ENCODE measurements at regions not wholly inside any gene's neighbourhood (a gene's known extent, or its start where the extent isn't known, plus 50 kb on each side); places are given as distances from the start of the nearest gene placed in this dataset.

- no peak for DNase-seq (ENCODE audit: low read depth in 2 of 2)
Observed at GRCh38 chr4:123841447-123842121, 445.0 kb downstream of the SPRY1 start.

- no peak for DNase-seq (ENCODE audit: low read depth in 2 of 2)
Observed at GRCh38 chr4:123843137-123843536, 446.5 kb downstream of the SPRY1 start.

DNA sequence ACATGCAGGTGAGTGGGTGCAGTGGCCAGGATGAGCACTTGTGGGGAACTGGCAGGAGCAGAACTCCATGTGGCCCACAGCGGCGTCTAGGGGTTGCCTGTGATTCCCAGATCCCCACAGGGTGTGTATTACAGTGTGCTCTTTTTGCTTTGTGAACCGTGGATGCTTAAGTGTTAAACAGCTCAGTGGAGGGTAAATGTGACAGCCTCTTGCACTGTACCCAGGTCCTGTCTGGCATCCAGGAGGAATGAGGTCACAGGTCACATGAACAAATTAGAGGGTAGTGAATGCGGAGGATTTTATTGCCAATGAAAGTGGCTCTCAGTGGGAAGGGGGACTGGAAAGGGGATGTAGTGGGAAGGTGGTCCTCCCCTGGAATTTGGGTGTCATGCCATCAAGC is 447.8 kb downstream of the SPRY1 start:
- no peak for DNase-seq (ENCODE audit: low read depth in 2 of 2)

DNA sequence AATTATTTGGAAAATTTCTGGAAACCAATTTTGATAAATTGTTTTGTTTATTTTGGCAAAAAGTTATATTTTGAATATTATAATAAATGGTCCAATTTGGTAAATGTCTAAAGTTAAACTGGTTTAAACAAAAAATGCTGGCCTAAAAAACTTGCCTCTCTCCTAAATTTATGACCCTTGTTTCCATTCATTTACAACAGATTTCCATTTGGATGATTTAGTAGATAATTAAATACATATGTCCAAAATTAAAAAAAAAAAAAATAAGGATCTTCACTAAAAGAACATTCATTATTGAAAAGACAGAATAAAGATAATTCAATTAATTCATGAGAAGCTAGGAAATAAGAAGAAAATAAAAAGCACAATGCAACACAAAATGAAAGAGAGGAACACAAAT is 449.5 kb downstream of the SPRY1 start:
- DNase-seq (ENCODE audit: low read depth in 2 of 2): no peak

GRCh38 chr4:123846561-123846960 is 450.0 kb downstream of the SPRY1 start:
- no peak for DNase-seq (ENCODE audit: low read depth in 2 of 2)

GRCh38 chr4:123848606-123849005 is 452.0 kb downstream of the SPRY1 start:
- no peak for DNase-seq (ENCODE audit: low read depth in 2 of 2)

- no peak for DNase-seq (ENCODE audit: low read depth in 2 of 2)
Observed at GRCh38 chr4:123849495-123849894, 452.9 kb downstream of the SPRY1 start.

- no peak for DNase-seq (ENCODE audit: low read depth in 2 of 2)
Observed at GRCh38 chr4:123851521-123851920, 454.9 kb downstream of the SPRY1 start.

DNA sequence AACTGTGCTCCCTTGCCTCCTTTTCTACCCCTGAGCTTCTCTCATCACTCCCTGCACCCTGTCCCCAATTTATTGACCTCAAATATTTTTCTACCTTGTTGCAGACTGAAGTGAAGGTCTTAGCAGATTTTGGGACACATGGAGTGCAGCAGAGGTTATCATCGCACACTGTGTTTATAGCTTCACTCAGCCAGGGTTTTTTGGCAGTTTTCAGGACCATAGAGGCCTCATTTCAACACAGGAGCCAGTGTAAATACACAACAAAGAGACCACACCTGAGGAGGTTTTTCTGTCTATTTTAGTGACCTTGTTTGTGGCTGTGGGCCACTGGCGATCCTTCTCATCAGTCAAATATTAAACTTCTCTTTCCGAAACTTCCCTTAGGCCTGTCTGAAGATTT is 457.1 kb downstream of the SPRY1 start:
- no peak for DNase-seq (ENCODE audit: low read depth in 2 of 2)

DNA sequence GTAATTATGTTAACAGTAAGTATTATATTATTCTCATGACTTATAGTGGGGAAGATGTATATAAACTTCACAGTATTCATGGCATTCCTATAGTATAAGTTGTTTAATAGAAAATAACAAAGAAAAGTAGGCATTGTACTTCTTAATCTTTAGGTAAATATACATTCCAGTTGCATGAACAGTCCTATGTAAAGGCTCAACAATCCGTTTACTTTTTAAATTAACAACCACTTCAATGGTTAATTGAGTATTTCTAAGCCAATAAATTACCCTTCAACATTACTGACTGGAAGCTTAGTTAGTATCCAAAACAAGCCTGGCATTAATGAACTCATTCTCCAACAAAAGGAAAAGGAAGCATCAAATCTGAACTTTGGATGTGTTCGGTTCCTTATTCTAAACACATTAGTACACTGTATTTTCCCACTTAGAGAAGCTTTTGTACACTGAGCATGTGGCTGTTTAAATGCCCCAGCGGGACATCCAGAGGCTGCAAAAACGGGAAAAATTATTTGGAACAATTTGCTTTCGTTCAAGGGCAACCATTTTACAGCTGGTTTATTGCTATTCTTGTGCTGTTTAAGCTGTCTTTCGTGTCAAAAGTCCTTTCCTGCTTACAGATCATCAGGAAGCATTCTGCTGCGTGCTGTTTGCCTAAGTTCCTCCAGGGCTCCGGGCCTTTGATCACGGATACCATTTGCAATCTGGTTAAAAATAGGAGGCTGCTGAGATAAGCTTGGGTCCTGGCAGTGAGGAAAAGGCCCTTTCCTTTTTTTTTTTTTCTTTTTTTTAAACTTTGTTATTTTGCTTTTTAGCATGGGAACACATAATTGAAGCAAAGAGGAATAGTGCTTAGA is 460.3 kb downstream of the SPRY1 start:
- DNase-seq (ENCODE audit: low read depth in 2 of 2): no peak

GRCh38 chr4:123858465-123858864 is 461.9 kb downstream of the SPRY1 start:
- DNase-seq (ENCODE audit: low read depth in 2 of 2): no peak

DNA sequence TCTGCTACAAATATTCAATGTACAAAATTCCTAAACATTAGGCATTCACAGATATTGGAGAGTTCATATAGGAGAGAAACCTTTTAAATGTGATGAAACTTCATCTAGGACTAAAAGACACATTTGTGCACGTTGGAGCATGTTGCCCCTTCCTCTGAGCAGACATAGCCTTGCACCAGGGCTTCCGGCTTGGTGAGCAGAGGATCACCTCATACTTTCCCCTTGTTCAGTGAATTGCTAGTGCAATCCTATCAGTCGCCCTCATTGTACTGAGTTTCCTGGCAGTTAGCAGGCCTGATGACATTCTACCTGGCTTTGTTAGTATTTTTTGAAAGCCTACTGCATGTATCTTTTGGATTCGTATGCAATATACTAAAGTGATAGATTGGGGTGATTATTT is 466.2 kb downstream of the SPRY1 start:
- DNase-seq (ENCODE audit: low read depth in 2 of 2): no peak

DNA sequence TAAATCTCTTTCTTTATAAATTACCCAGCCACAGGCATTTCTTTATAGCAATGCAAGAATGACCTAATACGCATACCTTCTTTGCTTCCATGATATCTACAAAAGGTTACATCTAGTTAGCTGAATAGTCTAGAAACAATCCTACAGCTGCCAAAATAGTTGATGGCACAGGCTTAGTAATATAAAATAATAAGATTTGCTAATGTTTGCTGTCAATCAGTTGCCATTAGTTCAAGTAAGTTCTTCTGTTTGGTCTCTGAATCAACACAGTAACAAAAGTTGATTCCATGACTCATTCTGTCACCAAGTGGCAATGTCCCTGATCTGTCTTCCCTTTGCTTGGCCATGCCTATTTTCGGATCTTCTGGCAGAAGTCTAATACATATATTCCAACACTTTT is 470.2 kb downstream of the SPRY1 start:
- no peak for DNase-seq (ENCODE audit: low read depth in 2 of 2)

DNA sequence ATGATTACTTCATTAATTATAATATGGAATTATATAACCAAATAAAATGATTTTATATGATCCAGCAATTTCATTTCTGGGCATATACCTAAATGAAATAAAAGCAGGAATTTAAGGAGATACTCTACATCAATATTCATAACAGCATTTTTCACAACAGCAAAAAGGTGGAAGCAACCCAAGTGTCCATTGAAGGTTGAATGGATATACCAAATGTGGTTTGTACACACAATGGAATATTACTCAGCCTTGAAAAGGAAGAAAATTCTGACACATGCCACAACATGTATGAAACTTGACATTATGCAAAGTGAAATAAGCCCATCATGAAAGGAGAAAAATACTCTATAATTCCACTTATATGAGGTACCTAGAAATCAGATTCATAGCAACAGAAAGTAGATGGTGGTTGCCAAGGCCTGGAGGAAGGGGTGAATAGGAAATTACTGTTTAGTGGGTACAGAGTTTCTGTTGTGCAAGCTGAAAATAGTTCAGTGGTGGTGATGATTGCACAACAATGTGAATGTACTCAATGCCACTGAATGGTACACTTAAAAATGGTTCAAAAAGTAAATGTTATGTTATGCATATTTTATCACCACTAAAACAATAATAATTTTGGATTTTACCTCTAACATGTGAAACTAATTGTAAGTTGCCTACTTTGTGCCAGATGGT is 471.5 kb downstream of the SPRY1 start:
- DNase-seq (ENCODE audit: low read depth in 2 of 2): no peak

DNA sequence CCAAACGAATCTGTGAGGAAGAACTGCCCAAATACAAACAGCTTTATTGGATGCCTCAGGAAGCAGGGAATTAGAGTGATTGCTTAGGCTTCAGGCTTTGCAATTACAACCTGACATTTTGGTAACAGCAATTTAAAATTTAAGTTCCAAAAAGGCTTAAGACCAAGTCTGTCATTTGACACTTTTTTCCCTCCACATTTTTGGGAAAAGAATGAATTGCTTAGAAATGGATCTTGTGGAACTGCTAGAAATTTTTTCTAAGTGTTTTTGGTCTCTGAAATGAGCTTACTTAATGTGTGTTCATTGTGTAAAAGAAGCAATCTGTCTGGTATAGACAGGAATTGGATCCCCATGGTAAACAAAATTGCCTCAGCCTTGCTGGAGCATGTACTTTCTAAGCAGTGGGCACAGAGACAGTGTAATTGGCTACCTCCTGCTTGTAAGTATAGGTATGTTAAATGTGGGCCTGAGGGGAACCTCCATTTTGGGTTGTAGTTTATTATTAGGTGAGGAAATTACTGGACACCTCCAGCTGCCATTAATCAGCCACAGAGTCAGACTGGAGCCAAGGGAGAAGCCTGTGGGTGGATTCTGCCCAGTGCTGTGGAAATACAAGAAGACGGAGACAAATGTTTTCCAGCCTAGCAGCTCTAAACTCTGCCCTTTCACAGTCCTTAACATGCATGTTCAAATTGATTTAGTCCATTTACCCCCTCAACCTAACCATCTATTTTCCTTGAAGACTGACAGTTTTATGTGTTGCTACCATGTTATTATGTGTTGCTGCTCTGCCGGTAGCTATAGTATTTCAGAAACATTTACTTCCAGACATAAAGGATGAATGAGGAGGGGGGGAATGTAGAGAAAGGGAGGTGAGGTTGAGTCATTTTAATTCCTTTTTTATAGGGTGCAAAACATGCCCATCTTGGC is 473.0 kb downstream of the SPRY1 start:
- no peak for DNase-seq (ENCODE audit: low read depth in 2 of 2)

DNA sequence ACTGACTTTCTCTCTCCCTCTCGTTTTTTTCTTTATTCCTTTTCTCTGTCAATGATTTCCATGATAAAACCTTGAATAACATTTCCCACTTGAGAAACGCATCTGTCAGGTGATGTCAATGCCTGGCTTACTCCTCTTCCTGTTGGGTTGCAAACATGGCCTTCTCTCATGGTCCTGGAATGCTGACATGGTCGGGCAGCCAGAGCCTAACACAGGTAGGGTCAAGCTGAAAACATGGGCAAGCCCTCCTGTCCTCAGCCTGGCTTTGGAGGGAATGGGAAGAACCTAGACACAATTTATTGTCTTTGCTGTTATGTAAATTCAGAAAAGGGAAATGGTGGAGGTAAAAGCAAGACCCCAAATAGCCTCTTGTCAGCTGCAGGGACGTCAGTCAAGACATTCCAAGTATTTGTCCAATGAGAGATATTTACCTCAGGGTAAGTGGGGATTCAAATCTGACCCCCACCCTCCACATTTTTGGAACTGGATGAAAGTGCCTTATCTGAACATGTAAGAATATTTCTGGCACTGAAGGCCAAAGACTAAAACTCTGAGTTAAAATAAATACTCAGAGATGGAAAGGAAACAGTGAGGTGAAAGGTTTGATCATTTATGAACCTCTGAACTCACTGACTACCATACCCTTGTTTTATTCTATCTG is 473.8 kb downstream of the SPRY1 start:
- DNase-seq (ENCODE audit: low read depth in 2 of 2): no peak

- DNase-seq (ENCODE audit: low read depth in 2 of 2): no peak
Observed at GRCh38 chr4:123871341-123871740, 474.7 kb downstream of the SPRY1 start.

GRCh38 chr4:123874063-123874462 is 477.5 kb downstream of the SPRY1 start:
- no peak for DNase-seq (ENCODE audit: low read depth in 2 of 2)

- DNase-seq (ENCODE audit: low read depth in 2 of 2): no peak
Observed at GRCh38 chr4:123876143-123876542, 479.5 kb downstream of the SPRY1 start.

DNA sequence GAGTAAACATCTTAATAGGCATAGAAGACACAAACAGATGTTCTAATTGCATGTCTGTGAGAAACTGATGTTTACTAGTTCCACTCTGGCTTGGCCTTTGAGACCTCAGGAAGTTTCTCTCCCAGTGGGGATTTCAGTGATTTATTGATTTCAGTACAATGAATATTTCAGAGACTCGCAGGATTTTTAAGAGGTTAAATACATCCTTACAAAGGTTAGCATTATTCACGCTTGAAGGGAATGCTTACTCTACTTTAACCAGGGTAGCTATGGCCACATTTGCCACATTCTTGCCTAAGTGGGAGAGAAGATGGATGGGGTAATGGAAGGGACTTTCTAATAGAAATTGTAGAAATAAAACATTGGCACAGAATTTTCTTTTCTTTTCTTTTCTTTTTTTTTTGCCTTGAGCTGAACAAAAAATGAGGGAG is 480.1 kb downstream of the SPRY1 start:
- no peak for DNase-seq (ENCODE audit: low read depth in 2 of 2)

- DNase-seq (ENCODE audit: low read depth in 2 of 2): no peak
Observed at GRCh38 chr4:123877551-123877950, 481.0 kb downstream of the SPRY1 start.
